ENCODE measurements at regions not wholly inside any gene's neighbourhood (a gene's known extent, or its start where the extent isn't known, plus 50 kb on each side); places are given as distances from the start of the nearest gene placed in this dataset.

DNA sequence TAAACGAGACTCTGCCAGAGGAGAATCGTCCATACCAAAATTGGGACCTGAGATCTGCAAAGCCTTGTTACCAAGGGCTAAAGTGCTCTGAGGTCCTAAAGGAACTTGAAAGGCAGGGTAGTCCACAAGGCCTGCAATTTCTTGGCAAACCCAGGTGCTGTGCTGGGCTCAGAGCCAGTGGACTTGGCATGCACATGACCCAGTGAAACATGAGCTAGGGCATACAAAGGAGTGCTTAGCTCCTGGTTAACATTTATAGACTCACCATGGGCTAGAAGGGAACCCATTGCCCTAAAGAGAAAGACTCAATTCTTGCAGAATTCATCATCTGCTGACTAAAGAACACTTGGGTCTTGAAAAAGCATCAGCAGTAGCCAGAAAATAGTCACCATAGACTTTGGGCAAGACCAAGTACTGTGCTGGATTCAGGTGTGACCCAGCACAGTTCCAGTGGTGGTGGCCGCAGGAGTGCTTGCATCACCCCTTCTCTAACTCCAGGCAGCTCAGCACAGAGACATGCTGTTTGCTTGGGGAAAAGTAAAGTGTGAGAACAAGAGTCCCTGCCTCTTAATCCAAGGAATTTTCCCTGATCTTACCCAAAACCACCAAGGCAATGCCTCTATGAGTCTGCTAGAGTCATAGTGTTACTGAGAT, 1069.4 kb upstream of the ADGRL2 start:
- Mint-ChIP-seq H3K36me3 (ENCODE audit: low read depth) (no peaks in the 10 kb centered on the region), H3K9me3 (peaks cover 33% of the 10 kb centered on the region), H3K27me3 (ENCODE audit: insufficient read depth) (no peaks in the 10 kb centered on the region), H3K4me3 (no peak overlapping the region), H3K27ac (no peak overlapping the region), H3K4me1 (ENCODE audit: low read depth) (no peaks in the 10 kb centered on the region)
- DNase-seq, result no peak
- no peak for TF ChIP-seq CTCF (IDR thresholded peaks at IDR 0.05)

DNA sequence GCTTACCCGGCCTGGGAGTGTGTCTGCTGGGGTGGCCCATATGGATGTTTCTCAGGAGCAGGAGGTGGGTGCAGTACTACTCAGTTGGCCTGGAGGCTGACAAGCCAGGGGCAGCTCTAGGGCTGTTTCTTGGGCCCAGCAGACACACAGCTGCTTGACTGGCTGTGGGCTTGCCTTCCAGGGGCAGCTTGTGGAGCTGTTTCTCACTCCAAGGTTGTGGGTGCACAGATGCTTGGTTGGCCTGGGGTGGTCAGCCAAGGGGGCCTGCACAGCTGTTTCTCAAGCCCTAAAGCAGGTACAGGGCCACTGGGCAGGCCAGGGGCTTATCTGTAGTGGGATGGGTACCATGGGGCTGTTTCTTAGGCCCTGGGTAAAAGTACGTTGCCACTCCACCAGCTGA, 1078.1 kb upstream of the ADGRL2 start:
- Mint-ChIP-seq H3K27me3 (ENCODE audit: insufficient read depth) (no peaks in the 10 kb centered on the region), H3K4me1 (ENCODE audit: low read depth) (no peaks in the 10 kb centered on the region), H3K36me3 (ENCODE audit: low read depth) (peaks cover 6% of the 10 kb centered on the region; the same call in 1 of the 2 replicates), H3K27ac (no peak overlapping the region), H3K4me3 (no peak overlapping the region), H3K9me3 (peaks cover 39% of the 10 kb centered on the region)
- TF ChIP-seq CTCF (IDR thresholded peaks at IDR 0.05), result no peak
- no peak for DNase-seq

DNA sequence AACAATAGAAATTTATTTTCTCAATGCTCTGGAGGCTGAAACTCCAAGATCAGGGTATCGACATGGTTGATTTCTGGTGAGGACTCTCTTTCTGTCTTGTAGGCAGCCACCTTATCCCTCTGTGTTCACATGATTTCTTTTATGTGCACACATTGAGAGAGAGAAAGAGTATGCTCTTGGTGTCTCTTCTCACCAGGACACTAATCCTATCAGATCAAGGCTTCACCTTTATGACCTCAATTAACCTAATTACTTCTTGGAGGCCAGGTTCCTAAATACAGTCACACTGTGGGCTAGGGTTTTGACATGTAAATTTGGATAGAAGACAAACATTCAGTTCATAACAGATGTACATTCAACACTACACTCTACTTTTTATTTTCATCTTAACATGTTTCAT, 1094.2 kb upstream of the ADGRL2 start:
- no peaks in the 10 kb centered on the region for H3K27me3 Mint-ChIP-seq (ENCODE audit: insufficient read depth)
- no peaks in the 10 kb centered on the region for H3K4me1 Mint-ChIP-seq (ENCODE audit: low read depth)
- no peak for TF ChIP-seq CTCF (IDR thresholded peaks at IDR 0.05)
- peaks cover 22% of the 10 kb centered on the region for H3K9me3 Mint-ChIP-seq
- no peak overlapping the region for H3K27ac Mint-ChIP-seq
- no peak overlapping the region for H3K4me3 Mint-ChIP-seq
- no peak for DNase-seq
- H3K36me3 Mint-ChIP-seq (ENCODE audit: low read depth), result no peaks in the 10 kb centered on the region

DNA sequence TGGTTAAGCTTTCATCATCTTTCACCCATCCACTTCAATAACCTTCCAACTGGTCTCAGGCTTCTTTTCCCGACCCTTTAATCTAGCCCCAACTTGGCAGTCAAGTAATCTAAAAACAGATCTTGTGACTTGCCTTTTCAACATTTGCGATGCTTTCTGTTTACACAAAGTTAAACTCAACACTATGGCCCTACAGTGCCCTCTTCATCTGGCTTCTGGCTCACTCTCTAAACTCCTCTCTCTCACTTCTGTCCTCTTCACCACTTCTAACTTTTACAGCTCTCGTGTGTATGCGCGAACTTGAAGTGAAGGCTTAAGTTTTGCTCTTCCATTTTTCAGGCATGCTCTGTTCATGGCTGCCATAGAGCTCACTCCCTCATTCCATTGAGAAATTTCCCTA, 1122.3 kb upstream of the ADGRL2 start:
- TF ChIP-seq CTCF (IDR thresholded peaks at IDR 0.05), result no peak
- no peak overlapping the region for H3K4me3 Mint-ChIP-seq
- no peaks in the 10 kb centered on the region for H3K36me3 Mint-ChIP-seq (ENCODE audit: low read depth)
- H3K27ac Mint-ChIP-seq, result no peak overlapping the region
- H3K4me1 Mint-ChIP-seq (ENCODE audit: low read depth), result no peaks in the 10 kb centered on the region
- H3K27me3 Mint-ChIP-seq (ENCODE audit: insufficient read depth), result no peaks in the 10 kb centered on the region
- peaks cover 15% of the 10 kb centered on the region for H3K9me3 Mint-ChIP-seq
- no peak for DNase-seq

- H3K27ac Mint-ChIP-seq, result no peak overlapping the region
- DNase-seq, result no peak
These were observed 1125.3 kb upstream of the ADGRL2 start for GRCh38 chr1:80675454-80675853.

More at GRCh38 chr1:80675454-80675853, 1125.3 kb upstream of the ADGRL2 start:
- H3K27me3 Mint-ChIP-seq (ENCODE audit: insufficient read depth), result no peaks in the 10 kb centered on the region
- no peak for TF ChIP-seq CTCF (IDR thresholded peaks at IDR 0.05)
- no peaks in the 10 kb centered on the region for H3K36me3 Mint-ChIP-seq (ENCODE audit: low read depth)
- peaks cover 20% of the 10 kb centered on the region for H3K9me3 Mint-ChIP-seq
- no peaks in the 10 kb centered on the region for H3K4me1 Mint-ChIP-seq (ENCODE audit: low read depth)
- H3K4me3 Mint-ChIP-seq, result no peak overlapping the region

Measured in HFFc6 (cell line).